ENCODE measurements at regions not wholly inside any gene's neighbourhood (a gene's known extent, or its start where the extent isn't known, plus 50 kb on each side); places are given as distances from the start of the nearest gene placed in this dataset.

DNA sequence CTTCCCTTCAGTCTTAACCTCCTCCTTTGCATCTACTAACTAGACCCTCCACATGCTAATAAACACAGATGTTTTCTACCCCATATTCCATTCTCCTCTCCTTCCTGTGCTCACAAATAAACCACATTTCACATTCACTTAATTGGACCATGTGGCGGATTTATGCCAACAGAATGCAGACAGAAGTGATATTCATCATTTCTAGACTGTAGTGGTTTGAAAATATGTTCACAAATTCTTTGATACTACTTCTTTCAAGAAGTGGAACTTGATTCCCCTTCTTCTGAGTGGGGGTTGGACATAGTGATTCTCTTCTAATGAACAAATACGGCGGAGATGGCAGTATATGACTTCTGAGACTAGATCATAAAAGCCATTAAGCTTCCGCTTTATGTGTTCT, 73.5 kb upstream of the SPTBN1 start:
- no peak for TF ChIP-seq HIVEP1 (CRISPR knock-in tag; IDR thresholded peaks at IDR 0.05)
- TF ChIP-seq, protein P1, sequence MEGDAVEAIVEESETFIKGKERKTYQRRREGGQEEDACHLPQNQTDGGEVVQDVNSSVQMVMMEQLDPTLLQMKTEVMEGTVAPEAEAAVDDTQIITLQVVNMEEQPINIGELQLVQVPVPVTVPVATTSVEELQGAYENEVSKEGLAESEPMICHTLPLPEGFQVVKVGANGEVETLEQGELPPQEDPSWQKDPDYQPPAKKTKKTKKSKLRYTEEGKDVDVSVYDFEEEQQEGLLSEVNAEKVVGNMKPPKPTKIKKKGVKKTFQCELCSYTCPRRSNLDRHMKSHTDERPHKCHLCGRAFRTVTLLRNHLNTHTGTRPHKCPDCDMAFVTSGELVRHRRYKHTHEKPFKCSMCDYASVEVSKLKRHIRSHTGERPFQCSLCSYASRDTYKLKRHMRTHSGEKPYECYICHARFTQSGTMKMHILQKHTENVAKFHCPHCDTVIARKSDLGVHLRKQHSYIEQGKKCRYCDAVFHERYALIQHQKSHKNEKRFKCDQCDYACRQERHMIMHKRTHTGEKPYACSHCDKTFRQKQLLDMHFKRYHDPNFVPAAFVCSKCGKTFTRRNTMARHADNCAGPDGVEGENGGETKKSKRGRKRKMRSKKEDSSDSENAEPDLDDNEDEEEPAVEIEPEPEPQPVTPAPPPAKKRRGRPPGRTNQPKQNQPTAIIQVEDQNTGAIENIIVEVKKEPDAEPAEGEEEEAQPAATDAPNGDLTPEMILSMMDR (CRISPR knock-in tag; IDR thresholded peaks at IDR 0.05), result no peak
- TF ChIP-seq POLR2A (IDR thresholded peaks at IDR 0.05; ENCODE audit: insufficient read depth in 1 of 2, low read depth in 2 of 2, low read length in 2 of 2), result no peak
- TF ChIP-seq, protein P2, sequence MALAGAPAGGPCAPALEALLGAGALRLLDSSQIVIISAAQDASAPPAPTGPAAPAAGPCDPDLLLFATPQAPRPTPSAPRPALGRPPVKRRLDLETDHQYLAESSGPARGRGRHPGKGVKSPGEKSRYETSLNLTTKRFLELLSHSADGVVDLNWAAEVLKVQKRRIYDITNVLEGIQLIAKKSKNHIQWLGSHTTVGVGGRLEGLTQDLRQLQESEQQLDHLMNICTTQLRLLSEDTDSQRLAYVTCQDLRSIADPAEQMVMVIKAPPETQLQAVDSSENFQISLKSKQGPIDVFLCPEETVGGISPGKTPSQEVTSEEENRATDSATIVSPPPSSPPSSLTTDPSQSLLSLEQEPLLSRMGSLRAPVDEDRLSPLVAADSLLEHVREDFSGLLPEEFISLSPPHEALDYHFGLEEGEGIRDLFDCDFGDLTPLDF (CRISPR knock-in tag; IDR thresholded peaks at IDR 0.05), result no peak
- no peak for TF ChIP-seq SP2 (CRISPR knock-in tag; IDR thresholded peaks at IDR 0.05)
- TF ChIP-seq CBX2 (IDR thresholded peaks at IDR 0.05; ENCODE audit: low read depth, low read length), result no peak
- TF ChIP-seq CBX2 (CRISPR knock-in tag; IDR thresholded peaks at IDR 0.05; ENCODE audit: low read depth), result no peak
- no peak for TF ChIP-seq PHF21A (CRISPR knock-in tag; IDR thresholded peaks at IDR 0.05)
- no peak for TF ChIP-seq HES4 (CRISPR knock-in tag; IDR thresholded peaks at IDR 0.05; ENCODE audit: borderline replicate concordance)

Measured in HepG2 (cell line).